HG02981 (cell line): ENCODE measurements at regions not wholly inside any gene's neighbourhood (a gene's known extent, or its start where the extent isn't known, plus 50 kb on each side); places are given as distances from the start of the nearest gene placed in this dataset.

Experiments
- ATAC-seq: cut with Tn5 transposase; IDR thresholded peaks from one replicate; pipeline ENCODE4 v1.9.1; 2021; ENCODE audit warnings: mild to moderate bottlenecking, moderate library complexity; ENCODE audit not compliant: unreplicated experiment

DNA sequence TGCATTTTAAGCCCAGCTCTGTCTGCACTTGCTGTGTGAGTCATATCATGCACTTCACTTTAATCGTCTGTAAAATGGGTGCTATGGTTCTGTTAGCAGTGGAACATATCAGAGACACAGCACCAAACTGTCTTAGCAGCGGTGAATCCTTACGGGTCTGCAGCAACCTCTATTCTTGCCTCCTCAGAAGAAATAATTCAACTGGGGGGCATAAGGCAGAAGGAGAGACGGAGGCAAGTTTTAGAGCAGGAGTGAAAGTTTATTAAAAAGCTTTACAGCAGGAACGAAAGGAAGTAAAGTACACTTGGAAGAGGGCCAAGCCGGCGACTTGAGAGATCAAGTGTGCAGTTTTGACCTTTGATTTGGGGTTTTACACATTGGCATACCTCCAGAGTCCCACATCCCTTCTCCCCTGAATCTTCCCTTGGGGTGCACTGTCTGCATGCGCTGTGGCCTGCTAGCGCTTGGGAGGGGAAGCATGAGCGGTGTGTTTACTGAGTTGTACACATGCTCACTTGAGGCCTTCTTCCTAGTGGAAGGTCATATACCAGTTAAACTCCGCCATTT is 109.8 kb downstream of the DDX1 start:
- ATAC-seq = no peak

DNA sequence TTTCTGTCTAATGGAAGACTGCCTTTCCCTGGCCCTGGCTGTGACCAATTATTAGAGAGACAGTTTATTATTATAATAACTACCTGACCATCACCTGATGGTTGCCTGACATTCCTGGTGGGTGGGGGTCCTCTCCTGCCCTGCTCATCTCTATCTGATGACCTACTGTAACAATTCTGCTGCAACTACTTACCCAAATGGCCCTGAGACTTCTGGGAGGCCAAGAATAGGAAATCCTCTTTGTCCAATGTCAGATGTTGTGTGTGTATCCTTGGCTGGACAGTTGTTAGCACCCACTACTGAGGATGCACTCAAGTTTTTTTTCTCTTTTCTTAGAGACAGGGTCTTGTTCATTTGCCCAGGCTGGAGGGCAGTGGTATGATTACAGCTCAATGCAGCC is 110.3 kb downstream of the DDX1 start:
- ATAC-seq = no peak

- no peak for ATAC-seq
These were observed 110.8 kb downstream of the DDX1 start for GRCh38 chr2:15702452-15702851.

DNA sequence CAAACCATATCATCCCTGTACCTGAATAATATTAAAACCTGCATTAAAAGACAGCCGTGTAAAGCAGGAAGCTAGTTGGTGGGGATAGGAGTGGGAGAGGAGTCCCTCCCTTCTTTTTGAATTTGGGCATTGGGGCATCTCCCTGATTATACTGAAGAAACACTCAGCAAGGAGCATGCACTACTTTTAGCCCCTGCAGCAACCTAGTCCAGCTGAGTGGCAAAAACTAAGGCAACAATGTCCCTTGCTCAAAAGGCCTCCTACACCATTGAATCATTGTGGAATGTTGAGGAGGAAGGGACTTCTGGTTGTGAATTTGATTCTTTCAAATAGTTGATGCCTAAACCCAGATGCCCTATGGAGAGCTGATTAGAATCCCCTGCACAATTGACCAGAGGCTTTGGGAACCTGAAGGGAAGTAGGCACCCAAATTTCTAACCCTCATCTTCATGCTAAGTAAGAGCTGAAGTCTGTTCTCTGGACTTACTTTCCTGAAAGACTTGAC is 111.7 kb downstream of the DDX1 start:
- ATAC-seq = no peak

DNA sequence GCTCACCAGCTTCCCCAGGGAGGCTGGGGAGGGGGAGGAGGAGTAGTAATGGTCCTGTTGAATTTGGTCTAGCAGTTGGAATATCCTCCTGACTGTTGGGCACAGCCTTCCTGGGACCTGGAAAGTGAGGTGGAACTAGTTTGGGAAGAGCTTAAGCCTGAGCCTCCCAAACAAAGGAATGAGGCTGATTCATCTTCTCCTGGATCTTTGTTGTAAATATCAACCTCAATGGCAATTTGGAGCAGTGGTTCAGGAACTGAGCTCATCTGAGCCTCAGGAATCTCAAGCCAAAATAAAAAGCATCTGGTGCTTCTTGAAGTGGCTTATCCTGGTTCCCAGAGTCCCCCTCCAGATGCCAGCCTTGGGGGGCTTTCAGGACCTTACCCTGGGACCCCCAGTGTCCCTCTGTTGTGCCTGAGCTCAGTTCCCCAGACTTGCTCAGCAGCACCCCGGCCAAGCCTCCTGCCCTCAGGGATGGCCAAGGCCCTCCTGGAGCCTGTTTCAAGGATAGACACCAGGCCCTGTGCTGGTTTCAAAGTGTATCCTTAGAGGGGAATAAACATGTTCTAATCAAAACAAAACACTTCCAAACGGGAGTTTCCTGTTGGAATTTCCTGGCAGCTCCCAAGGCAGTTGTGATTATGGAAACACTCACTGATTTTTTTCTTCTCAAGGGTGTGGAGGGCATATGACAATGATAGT is 112.6 kb downstream of the DDX1 start:
- no peak for ATAC-seq

DNA sequence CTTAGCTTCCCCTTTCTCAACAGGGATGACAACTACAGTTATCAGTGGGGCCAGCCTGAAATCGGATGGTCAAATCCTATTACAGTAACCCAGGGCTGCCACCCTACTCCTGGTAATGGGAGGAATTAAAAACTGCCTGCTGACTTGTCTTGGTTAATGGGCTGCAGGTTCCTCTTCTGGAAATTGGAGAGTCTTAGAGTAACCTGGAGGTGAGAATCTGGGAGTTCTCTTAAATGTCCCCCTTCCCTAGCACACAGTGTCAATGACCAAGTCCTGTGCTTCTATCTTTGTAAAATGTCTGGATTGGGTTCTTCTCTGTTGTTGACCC is 113.1 kb downstream of the DDX1 start:
- ATAC-seq = no peak

DNA sequence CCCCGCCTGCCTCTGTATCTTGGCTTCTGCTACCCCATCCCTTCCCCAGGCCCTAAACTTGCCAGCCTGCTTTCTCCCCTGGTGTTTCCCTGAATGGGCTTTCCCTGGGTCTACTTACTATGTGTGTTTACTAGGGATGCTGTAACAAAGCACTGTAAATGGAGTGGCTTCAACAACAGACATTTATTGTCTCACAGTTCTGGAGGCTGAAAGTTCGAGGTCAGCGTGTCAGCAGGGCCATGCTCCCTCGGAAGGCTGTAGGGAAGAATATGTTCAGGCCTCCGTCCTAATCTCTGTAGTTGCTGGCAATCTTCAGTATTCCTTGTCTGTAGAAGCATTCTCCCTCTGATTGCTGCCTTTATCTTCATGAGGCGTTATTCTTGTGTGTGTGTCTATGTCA is 113.6 kb downstream of the DDX1 start:
- no peak for ATAC-seq

DNA sequence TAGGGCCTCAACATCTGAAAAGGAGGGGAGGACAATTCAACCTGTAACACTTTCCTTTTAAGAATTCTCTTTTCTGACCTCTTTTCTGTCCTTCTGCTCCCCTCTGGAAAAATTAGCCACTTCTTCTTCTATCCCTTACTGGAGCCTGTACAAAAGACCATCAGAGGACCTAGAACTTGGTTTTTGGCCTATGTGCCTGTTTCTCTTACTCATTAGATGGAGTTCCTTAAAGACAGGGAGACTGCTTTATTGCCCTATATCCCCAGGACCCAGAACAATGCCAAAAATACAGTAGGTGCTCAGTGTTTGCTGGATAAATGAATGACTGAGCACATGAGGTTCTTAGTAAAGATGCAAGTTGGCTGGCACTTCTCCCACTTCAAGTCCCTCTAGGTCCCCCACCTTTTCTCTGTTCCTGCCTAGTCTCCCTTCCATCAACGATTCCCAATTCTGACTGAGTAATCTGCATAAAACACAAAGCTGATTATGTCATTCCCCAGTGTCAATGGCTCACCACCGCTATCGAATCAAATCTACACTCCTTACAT is 114.2 kb downstream of the DDX1 start:
- no peak for ATAC-seq

- no peak for ATAC-seq
These were observed 114.8 kb downstream of the DDX1 start for GRCh38 chr2:15706424-15706823.

DNA sequence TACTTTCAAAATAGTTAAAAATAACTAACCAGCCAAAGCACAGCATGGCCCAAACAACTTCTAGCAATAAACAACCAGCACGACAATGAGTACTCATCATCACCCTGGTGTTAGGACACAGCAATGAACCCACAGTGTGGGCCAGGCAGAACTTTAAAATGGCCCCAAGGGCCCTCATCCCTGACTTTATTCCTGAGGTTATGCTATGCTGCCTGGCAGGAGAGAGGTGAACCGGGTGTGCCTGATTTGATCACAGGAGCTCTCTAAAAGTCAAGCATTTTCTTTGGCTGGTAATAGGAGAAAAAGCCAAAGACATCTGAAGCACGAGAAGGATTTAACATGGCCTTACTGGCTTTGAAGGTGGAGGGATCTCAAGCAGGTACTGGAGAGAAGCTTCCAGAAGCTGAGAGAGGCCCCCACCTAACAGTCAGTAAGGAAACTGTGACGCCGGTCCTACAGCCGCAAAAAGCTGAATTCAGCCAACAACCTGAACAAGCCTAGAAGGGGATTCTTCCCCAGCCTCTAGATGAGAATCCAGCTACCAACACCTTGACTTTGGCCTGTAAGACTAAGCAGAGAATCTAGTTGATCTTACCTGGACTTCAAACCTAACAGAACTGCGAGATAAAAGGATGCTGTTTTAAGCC is 115.4 kb downstream of the DDX1 start:
- no peak for ATAC-seq

DNA sequence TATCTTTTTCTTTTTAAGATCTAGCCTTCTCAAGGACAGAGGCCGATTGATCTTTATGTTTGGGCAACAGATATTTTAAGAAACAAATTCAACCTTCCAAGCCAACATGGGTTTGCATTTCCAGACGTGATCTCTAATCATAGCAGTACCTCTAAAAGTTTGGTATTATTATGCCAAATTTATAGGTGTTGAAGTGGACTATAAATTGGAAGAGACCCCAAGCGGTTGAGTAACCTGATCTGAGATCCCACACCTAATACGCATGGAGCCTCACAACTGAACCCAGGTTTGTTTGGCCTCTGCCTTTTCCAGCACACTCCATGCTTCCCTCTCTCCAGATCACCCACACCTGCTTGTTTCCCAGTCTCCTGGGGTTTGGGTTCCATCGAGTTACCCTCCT is 116.5 kb downstream of the DDX1 start:
- no peak for ATAC-seq

DNA sequence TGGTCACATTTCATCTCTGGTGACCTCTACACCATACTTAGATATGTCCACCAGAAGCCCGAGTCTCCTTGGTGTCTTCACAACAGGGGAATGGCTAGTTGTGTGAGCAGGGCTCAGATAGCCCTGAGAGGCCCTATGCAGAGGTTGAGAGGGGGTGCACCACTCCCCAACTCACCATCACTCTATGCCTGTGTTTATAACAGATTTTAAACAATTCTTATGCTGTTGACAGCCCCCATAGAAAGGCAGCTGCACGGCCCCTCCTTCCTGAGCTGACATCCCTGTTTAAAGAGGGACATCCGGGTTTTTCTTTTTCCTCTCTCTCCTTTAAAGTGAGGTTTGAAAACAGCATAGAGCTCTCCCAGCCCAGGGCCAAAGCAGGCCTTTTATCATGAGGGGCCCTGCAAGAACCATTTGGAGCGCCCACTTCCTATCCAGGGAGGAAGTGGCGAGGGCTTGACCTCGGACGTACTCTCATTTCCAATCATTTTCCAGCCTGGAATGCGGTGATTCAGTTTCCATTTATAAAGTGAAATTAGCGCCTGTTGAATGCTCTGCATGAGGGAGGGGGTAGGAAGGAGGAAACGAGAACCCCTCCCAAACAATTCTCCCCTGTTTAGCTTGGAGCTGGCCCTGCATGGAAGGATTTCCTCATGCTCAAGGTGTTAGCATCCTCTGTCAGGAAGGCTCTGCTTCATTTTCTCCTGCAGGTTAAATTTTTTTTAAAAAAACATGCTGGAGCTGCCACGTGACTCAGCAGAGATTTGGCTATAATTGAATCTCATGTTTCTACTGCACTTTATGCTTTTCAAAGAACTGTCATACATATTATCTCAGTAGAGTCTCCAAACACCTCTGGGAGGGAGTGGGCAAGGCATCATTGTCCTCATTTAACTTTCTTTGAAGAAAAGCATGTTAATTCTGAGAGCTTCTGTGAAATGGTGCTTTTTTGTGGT is 117.5 kb downstream of the DDX1 start:
- no peak for ATAC-seq

- no peak for ATAC-seq
These were observed 119.6 kb downstream of the DDX1 start for GRCh38 chr2:15711126-15711860.

DNA sequence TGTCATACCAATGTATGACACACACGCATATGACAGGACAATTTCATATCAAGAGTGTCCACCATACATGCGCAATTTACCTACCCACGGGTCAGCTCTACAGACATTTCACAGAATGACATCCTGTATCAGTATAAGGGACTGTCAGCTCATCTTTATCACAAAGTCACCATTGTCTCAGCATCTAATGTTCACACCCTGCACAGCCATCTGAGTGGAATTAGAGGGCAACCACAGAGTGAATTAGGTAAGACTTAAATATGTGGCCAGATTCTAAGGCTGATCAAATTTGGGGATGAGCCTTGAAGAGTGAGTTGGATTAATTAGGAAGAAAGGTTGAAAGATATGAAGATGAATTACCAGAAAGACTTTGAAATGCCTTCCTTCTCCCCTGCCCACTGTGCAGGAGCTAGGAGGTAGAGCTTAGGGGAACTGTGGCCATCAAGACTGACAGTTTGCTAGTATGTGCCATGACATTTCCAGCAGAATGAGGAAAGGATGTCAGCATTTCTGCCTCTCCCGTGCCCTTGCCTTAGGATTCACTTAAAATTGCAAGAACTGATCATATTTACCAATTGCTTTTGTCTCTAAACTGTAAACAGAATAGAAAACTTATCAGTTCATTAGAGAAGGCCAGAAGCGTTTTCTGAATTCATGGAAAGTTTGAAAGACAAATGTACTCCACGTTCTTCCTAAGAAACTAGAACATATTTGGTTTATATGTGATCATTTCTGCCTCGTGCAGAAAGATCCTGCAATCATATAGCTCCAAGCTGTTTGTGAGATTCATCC is 121.1 kb downstream of the DDX1 start:
- ATAC-seq = no peak

GRCh38 chr2:15713475-15713874 is 121.8 kb downstream of the DDX1 start:
- no peak for ATAC-seq

DNA sequence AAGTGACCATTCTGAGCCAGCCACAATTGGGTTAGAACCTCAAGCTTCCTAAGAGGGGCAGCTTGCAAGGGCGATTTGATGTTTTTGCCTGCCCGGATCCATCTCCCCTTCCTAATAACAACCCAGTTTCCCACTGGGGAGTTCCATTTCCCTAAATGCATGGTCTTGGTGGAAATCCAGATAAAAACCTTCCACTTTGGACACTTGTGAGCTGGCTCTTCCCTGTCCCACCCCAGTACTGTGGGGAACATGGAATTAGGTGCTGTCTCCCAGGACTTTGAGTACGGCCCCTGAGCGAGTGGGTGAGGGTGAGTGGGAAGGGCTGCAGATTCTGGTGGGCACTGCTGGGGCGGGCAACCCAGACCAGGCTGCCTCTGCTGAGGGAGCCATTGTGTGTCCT is 122.3 kb downstream of the DDX1 start:
- ATAC-seq = no peak

- no peak for ATAC-seq
These were observed 122.9 kb downstream of the DDX1 start for GRCh38 chr2:15714609-15715008.

DNA sequence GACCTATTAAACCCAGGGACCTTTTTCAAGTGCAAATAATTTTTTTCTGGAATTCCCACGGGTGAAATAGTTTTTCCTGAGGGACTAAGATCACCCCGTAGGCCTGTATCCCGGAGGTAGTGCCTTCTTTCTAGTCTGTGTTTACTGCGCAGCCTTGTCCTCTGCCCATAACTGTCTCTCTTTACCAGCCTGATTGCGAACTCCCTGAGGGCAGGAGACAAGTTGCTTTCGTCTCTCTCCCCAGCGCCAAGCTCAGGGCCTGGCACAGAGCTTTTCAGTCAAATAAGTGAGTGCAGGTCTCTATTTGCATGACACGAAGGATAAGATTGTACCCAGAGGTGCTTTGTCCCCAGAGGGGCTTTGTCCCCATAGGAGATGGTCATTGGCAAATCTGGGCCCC is 123.9 kb downstream of the DDX1 start:
- no peak for ATAC-seq

DNA sequence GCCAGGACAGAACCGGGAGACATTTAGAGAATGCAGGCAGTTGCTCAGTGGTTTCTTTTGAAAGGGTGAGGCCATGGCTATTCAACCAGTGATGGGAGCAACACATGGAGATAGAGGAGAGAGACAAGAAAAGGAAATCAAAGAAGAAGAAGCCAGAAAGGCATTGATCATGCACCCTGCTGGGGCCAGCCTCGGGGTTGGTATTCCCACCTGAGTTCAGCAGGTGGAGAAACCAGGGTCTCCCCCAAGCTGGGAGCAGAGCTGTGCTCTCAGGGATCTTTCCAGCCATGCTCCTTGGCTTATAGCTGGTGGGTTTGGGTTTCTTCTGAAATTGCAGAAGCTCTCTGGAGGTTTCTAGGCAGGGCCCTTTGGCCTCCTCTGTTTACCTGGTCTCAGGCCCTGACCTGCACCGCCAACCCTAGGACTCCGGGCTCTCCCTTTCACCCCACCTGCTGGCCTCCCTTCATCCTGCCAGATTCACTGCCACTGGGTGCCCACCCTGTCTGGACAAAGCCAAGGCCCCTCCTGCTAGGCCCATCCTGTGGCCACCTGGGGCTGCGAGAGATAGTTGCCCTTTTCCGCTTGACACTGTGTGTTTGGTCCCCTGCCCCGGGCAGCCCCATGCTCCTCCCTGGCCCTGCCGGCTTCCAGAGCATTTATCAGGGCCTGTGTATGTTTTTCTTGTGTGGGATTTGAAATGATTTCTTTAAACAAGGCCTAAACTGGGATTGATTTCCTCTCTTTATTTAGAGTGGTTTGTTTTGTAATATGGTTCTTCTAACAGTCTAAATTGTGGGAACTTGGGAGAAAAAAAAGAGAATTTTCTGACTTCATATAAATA is 126.7 kb downstream of the DDX1 start:
- no peak for ATAC-seq
